K562 (cell line): ENCODE measurements at regions not wholly inside any gene's neighbourhood (a gene's known extent, or its start where the extent isn't known, plus 50 kb on each side); places are given as distances from the start of the nearest gene placed in this dataset.

Experiments
- BCLAF1 ChIP-seq, 2 experiments: fragments of 450-650 bp in 1 of 2; IDR thresholded peaks; 2 replicates each; pipeline ENCODE4 v1.6.1; 2011 to 2017; ENCODE audit warnings: low read depth in 2 of 2, antibody characterized with exemption in 1 of 2, borderline replicate concordance in 1 of 2, low read length in 1 of 2, mild to moderate bottlenecking in 1 of 2, mixed read lengths in 1 of 2; ENCODE audit not compliant: control insufficient read depth in 1 of 2
- DMBX1 ChIP-seq: fragments of 250-450 bp; sonication (Bioruptor Pico); IDR thresholded peaks from 2 replicates; pipeline ENCODE4 v1.8.0; 2022; ENCODE audit warnings: inconsistent platforms, mild to moderate bottlenecking, moderate library complexity, borderline replicate concordance
- FUS ChIP-seq: fragments of 200-400 bp; formaldehyde crosslinking; optimal IDR thresholded peaks from 2 replicates; pipeline ENCODE3; 2017; ENCODE audit warnings: low read depth, low read length
- KLF16 ChIP-seq: IDR thresholded peaks from 2 replicates; pipeline ENCODE4 v1.6.1; 2016; ENCODE audit warnings: antibody characterized with exemption
- RAD51 ChIP-seq: fragments of 450-650 bp; IDR thresholded peaks from 2 replicates; pipeline ENCODE4 v1.7.1; 2016; ENCODE audit warnings: low read depth, mild to moderate bottlenecking, borderline replicate concordance
- SAFB ChIP-seq: fragments of 200-400 bp; formaldehyde crosslinking; IDR thresholded peaks from 2 replicates; pipeline ENCODE4 v1.6.1; 2017; ENCODE audit warnings: low read depth, low read length, borderline replicate concordance
- SMARCA4 ChIP-seq: fragments of 450-650 bp; IDR thresholded peaks from 2 replicates; pipeline ENCODE4 v1.6.1; 2016
- USF2 ChIP-seq: sonication (generic); formaldehyde crosslinking; IDR thresholded peaks from 2 replicates; pipeline ENCODE4 v1.5.0; 2020; ENCODE audit warnings: missing genetic modification reagents
- ZBTB8A ChIP-seq: fragments of 450-650 bp; IDR thresholded peaks from 2 replicates; pipeline ENCODE4 v1.6.1; 2018; ENCODE audit warnings: mild to moderate bottlenecking, moderate library complexity; ENCODE audit not compliant: partially characterized antibody
- ZEB2 ChIP-seq: fragments of 450-650 bp; IDR thresholded peaks from 2 replicates; pipeline ENCODE4 v1.6.1; 2016
- ZNF316 ChIP-seq: fragments of 450-650 bp; IDR thresholded peaks from 2 replicates; pipeline ENCODE4 v1.6.1; 2016
- ZNF778 ChIP-seq: fragments of 450-650 bp; formaldehyde crosslinking; IDR thresholded peaks from 2 replicates; pipeline ENCODE4 v1.4.0; 2020; ENCODE audit warnings: mild to moderate bottlenecking, moderate library complexity
- TF ChIP-seq, protein P1 (sequence below): sonication (generic); IDR thresholded peaks from 2 replicates; pipeline ENCODE4 v1.6.1; 2016
- TF ChIP-seq, protein P2 (sequence below): fragments of 450-650 bp; IDR thresholded peaks from 2 replicates; pipeline ENCODE4 v1.6.1; 2016
- TF ChIP-seq, protein P3 (sequence below): sonication (generic); formaldehyde crosslinking; IDR thresholded peaks from 2 replicates; pipeline ENCODE4 v1.8.1; 2023; ENCODE audit warnings: mild to moderate bottlenecking, missing genetic modification reagents

GRCh38 chr13:50511877-50512341 lies 331.6 kb downstream of the DLEU7 start (continued):
- TF ChIP-seq, protein P1, sequence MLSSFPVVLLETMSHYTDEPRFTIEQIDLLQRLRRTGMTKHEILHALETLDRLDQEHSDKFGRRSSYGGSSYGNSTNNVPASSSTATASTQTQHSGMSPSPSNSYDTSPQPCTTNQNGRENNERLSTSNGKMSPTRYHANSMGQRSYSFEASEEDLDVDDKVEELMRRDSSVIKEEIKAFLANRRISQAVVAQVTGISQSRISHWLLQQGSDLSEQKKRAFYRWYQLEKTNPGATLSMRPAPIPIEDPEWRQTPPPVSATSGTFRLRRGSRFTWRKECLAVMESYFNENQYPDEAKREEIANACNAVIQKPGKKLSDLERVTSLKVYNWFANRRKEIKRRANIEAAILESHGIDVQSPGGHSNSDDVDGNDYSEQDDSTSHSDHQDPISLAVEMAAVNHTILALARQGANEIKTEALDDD: no peak
- TF ChIP-seq KLF16 (no peak), SAFB (no peak), ZBTB8A (no peak), RAD51 (no peak), ZEB2 (peak; percentile 73), SMARCA4 (peak; percentile 41; the same call in 1 of the 2 replicates), BCLAF1 (IDR thresholded peaks at IDR 0.05; ENCODE audit: borderline replicate concordance in 1 of 2, control insufficient read depth in 1 of 2, low read depth in 2 of 2, low read length in 1 of 2) (no peak), DMBX1 (CRISPR knock-in tag) (no peak), ZNF316 (peak; percentile 65; the same call in 1 of the 2 replicates), ZNF778 (CRISPR knock-in tag) (no peak), FUS (no peak), USF2 (CRISPR knock-in tag) (no peak)
- TF ChIP-seq, protein P2, sequence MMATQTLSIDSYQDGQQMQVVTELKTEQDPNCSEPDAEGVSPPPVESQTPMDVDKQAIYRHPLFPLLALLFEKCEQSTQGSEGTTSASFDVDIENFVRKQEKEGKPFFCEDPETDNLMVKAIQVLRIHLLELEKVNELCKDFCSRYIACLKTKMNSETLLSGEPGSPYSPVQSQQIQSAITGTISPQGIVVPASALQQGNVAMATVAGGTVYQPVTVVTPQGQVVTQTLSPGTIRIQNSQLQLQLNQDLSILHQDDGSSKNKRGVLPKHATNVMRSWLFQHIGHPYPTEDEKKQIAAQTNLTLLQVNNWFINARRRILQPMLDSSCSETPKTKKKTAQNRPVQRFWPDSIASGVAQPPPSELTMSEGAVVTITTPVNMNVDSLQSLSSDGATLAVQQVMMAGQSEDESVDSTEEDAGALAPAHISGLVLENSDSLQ: peak; percentile 68
- TF ChIP-seq, protein P3, sequence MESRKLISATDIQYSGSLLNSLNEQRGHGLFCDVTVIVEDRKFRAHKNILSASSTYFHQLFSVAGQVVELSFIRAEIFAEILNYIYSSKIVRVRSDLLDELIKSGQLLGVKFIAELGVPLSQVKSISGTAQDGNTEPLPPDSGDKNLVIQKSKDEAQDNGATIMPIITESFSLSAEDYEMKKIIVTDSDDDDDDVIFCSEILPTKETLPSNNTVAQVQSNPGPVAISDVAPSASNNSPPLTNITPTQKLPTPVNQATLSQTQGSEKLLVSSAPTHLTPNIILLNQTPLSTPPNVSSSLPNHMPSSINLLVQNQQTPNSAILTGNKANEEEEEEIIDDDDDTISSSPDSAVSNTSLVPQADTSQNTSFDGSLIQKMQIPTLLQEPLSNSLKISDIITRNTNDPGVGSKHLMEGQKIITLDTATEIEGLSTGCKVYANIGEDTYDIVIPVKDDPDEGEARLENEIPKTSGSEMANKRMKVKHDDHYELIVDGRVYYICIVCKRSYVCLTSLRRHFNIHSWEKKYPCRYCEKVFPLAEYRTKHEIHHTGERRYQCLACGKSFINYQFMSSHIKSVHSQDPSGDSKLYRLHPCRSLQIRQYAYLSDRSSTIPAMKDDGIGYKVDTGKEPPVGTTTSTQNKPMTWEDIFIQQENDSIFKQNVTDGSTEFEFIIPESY (CRISPR knock-in tag): no peak
